ENCODE measurements at regions not wholly inside any gene's neighbourhood (a gene's known extent, or its start where the extent isn't known, plus 50 kb on each side); places are given as distances from the start of the nearest gene placed in this dataset.

DNA sequence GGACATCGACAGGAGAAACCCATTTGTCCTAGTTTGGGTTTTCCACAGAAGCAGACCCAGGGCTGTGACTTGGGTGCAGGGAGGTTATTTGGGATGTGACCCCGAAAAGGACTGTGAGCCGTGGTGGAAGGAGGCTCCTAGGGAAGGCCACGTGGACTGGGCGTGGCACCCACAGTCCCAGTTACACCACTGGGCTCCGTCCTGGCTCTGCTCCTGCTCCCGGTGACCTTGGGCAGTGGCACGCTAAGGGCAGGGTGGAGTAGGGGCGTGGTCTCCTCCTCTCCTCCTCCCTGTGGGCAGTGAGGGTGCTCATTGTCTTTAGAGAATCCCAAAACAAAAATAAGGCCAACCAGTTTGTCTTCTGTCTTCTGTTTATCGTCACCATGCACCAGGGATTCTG lies 190.1 kb downstream of the GADD45G start:
- Histone ChIP-seq H3K27me3 (no peaks in the 10 kb centered on the region), H3K4me1 (no peaks in the 10 kb centered on the region), H3K36me3 (no peaks in the 10 kb centered on the region), H3K27ac (no peak overlapping the region), H3K9me3 (no peaks in the 10 kb centered on the region), H3K4me3 (no peak overlapping the region)
- ATAC-seq, result no peak
- 88 to 89% methylated on average over 1 to 5 of the region's 10 CpGs for WGBS, 2 donors (ENCODE audit: low coverage in 1 of 2)
- TF ChIP-seq, protein P1, sequence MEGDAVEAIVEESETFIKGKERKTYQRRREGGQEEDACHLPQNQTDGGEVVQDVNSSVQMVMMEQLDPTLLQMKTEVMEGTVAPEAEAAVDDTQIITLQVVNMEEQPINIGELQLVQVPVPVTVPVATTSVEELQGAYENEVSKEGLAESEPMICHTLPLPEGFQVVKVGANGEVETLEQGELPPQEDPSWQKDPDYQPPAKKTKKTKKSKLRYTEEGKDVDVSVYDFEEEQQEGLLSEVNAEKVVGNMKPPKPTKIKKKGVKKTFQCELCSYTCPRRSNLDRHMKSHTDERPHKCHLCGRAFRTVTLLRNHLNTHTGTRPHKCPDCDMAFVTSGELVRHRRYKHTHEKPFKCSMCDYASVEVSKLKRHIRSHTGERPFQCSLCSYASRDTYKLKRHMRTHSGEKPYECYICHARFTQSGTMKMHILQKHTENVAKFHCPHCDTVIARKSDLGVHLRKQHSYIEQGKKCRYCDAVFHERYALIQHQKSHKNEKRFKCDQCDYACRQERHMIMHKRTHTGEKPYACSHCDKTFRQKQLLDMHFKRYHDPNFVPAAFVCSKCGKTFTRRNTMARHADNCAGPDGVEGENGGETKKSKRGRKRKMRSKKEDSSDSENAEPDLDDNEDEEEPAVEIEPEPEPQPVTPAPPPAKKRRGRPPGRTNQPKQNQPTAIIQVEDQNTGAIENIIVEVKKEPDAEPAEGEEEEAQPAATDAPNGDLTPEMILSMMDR (IDR thresholded peaks at IDR 0.05), result no peak
- TF ChIP-seq POLR2AphosphoS5 (IDR thresholded peaks at IDR 0.05), result no peak
- no peak for TF ChIP-seq EP300 (IDR thresholded peaks at IDR 0.05)
- no peak for TF ChIP-seq POLR2A (IDR thresholded peaks at IDR 0.05)

DNA sequence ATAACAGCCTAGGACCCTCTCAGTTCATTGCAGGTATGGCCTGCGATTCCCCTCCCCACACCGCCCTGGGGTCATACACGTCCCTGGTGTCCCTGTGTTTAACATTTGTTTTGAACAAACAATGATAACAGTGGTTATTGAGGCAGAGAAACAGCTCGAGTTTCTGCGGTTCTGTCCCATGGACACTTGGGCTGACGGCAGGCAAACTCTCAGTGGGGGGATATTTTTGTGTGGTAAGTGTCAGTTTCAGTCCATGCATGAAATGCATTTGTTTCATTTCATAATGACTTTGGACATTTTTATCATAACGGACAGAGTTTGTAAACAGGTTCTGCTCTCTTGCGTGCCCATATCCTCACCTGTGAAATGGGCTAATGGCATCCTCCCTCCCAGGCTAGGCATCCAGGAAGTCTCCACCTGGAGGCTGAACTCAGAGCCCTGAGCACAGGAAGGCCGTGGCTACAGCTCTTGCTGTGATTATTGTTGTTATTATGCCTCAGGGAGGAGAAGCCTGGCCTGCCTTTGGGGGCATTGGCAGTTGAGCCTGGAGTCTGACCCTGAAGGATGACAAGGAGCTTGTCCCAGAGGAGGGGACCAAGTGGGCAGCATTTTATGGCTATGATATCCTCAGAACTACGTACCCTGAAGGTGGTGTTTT lies 190.9 kb downstream of the GADD45G start:
- no peak for ATAC-seq

DNA sequence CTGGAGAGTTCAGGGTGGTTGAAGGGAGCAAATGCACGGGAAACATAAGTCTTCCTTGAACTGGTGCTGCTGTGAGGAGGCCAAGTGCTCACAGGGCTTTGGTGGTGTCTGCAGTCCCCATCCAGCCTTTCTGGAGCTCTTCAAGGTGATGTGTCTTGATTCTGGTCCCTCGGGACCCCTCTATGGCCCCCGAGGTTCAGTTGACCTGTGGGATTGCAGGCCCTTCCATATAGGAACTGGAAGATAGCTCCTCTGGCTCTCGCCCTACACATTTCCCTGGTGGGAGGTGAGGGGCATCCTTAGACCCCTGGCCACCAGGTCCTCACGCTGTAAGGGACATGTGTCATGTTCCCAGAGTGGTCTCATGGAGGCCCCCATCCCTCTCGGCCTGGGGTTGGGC lies 191.8 kb downstream of the GADD45G start:
- Histone ChIP-seq H3K36me3 (no peaks in the 10 kb centered on the region), H3K27me3 (no peaks in the 10 kb centered on the region), H3K4me1 (peaks cover 0 to 4% (median 0%) of the 10 kb centered on the region in 3 donors), H3K9me3 (no peaks in the 10 kb centered on the region), H3K27ac (no peak overlapping the region), H3K4me3 (no peak overlapping the region)
- 100% methylated on average over 1 of the region's 6 CpGs; no CpG with 5 or more reads in 1 of the 2 donors for WGBS, 2 donors (ENCODE audit: low coverage in 1 of 2)
- TF ChIP-seq, protein P1 (IDR thresholded peaks at IDR 0.05), result no peak
- TF ChIP-seq EP300 (IDR thresholded peaks at IDR 0.05), result no peak
- ATAC-seq, result no peak

More for the DNA sequence above, 190.9 kb downstream of the GADD45G start:
- Histone ChIP-seq H3K27me3 (no peaks in the 10 kb centered on the region), H3K4me3 (no peak overlapping the region), H3K4me1 (no peaks in the 10 kb centered on the region), H3K9me3 (no peaks in the 10 kb centered on the region), H3K27ac (no peak overlapping the region), H3K36me3 (no peaks in the 10 kb centered on the region)
- TF ChIP-seq EP300 (IDR thresholded peaks at IDR 0.05) (no peak), POLR2AphosphoS5 (IDR thresholded peaks at IDR 0.05) (no peak), POLR2A (IDR thresholded peaks at IDR 0.05) (no peak)
- TF ChIP-seq, protein P1 (IDR thresholded peaks at IDR 0.05), result no peak
- 83 to 87% methylated on average over 3 to 4 of the region's 10 CpGs for WGBS, 2 donors (ENCODE audit: low coverage in 1 of 2)

DNA sequence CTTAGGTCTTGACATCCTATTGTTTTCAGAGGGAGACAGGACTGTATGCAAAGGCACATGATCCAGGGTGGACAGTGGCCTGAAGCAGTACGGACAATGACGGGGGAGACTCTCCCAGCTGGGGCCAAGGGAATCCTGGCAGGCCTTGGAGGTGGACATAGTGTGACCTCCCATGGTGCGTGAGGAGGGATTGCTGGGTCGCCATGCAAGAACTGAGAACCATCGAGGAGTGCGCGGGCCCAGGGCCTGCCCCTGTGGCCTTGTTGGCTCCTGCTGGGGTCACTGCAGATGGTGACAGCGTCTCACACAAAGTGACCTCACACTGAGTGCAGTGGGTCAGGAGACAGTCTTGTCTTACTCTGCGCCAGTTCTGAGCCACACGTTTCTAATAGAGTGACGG lies 192.4 kb downstream of the GADD45G start:
- Histone ChIP-seq H3K4me1 (peaks cover 0 to 10% (median 2%) of the 10 kb centered on the region in 3 donors), H3K4me3 (no peak overlapping the region), H3K27me3 (no peaks in the 10 kb centered on the region), H3K9me3 (no peaks in the 10 kb centered on the region), H3K36me3 (no peaks in the 10 kb centered on the region), H3K27ac (no peak overlapping the region)
- no peak for ATAC-seq
- TF ChIP-seq POLR2AphosphoS5 (IDR thresholded peaks at IDR 0.05) (no peak), EP300 (IDR thresholded peaks at IDR 0.05) (no peak), POLR2A (IDR thresholded peaks at IDR 0.05) (no peak)
- TF ChIP-seq, protein P1 (IDR thresholded peaks at IDR 0.05), result no peak
- 77% methylated on average over 7 of the region's 11 CpGs; no CpG with 5 or more reads in 1 of the 2 donors for WGBS, 2 donors (ENCODE audit: low coverage in 1 of 2)

DNA sequence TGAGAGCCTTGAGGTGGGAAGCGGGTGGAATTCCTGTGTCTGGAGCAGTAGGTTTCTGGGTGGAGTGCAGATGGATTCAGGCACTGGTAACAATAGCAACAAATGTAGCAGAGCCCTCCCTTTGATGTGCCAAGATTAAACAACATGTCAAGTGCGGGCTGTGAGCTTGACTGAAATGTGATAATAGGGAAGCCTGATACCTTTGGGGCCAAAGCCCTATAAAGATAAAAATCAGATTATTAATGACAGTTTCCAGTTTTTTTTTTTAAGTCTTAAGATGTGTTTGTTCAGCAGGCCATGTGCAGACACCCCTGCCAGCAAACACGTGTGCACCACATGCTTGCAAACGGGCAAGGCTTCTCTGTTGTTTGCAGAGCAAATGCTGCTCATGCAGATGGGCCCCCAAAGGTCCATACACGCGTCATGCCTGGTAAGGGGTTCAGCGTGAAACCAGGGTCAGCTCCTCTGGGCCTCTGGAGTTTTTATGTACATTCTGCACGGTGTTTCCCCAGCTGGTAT lies 193.2 kb downstream of the GADD45G start:
- no peak for ATAC-seq
- no peaks in the 10 kb centered on the region for H3K9me3 ChIP-seq
- H3K4me3 ChIP-seq, result no peak overlapping the region
- no peak for TF ChIP-seq POLR2A (IDR thresholded peaks at IDR 0.05)
- TF ChIP-seq, protein P1 (IDR thresholded peaks at IDR 0.05), result no peak
- no peak for TF ChIP-seq POLR2AphosphoS5 (IDR thresholded peaks at IDR 0.05)
- TF ChIP-seq EP300 (IDR thresholded peaks at IDR 0.05), result no peak
- peaks cover 0 to 18% (median 8%) of the 10 kb centered on the region in 3 donors for H3K4me1 ChIP-seq
- 77 to 86% methylated on average over 5 of the region's 8 CpGs for WGBS, 2 donors (ENCODE audit: low coverage in 1 of 2)
- H3K36me3 ChIP-seq, result no peaks in the 10 kb centered on the region
- H3K27me3 ChIP-seq, result no peaks in the 10 kb centered on the region
- no peak overlapping the region for H3K27ac ChIP-seq

Measured in gastroesophageal sphincter (tissue), 4 donors.